MV-4-11 (cell line): ENCODE measurements at regions not wholly inside any gene's neighbourhood (a gene's known extent, or its start where the extent isn't known, plus 50 kb on each side); places are given as distances from the start of the nearest gene placed in this dataset.

Experiments used
- DNase-seq: peaks from one replicate; lab custom pipeline; 2025; lab: John Stamatoyannopoulos, UW

GRCh38 chr6:6840831-6841291 lies 252.3 kb downstream of the LY86 start:
- peak; percentile 94 for DNase-seq

GRCh38 chr6:6841571-6841970 lies 253.1 kb downstream of the LY86 start:
- no peak for DNase-seq

- DNase-seq: no peak
Measured at GRCh38 chr6:6842291-6842690, 253.8 kb downstream of the LY86 start.

- DNase-seq: no peak
Measured at GRCh38 chr6:6843057-6843627, 254.6 kb downstream of the LY86 start.

GRCh38 chr6:6843777-6844176 lies 255.3 kb downstream of the LY86 start:
- no peak for DNase-seq

GRCh38 chr6:6844530-6844929 lies 256.0 kb downstream of the LY86 start:
- no peak for DNase-seq

- no peak for DNase-seq
Measured at GRCh38 chr6:6845603-6846002, 257.1 kb downstream of the LY86 start.

GRCh38 chr6:6847591-6847990 lies 259.1 kb downstream of the LY86 start:
- DNase-seq: no peak

GRCh38 chr6:6851059-6851948 lies 256.5 kb upstream of the RREB1 start:
- DNase-seq: no peak

- no peak for DNase-seq
Measured at GRCh38 chr6:6851949-6852261, 255.9 kb upstream of the RREB1 start.

- DNase-seq: peak; percentile 83
Measured at GRCh38 chr6:6856538-6857523, 250.9 kb upstream of the RREB1 start.

- DNase-seq: no peak
Measured at GRCh38 chr6:6857528-6857927, 250.2 kb upstream of the RREB1 start.

GRCh38 chr6:6858533-6858982 lies 249.2 kb upstream of the RREB1 start:
- peak; percentile 75 for DNase-seq

- no peak for DNase-seq
Measured at GRCh38 chr6:6859105-6859504, 248.7 kb upstream of the RREB1 start.

GRCh38 chr6:6859722-6860121 lies 248.0 kb upstream of the RREB1 start:
- no peak for DNase-seq

- DNase-seq: no peak
Measured at GRCh38 chr6:6860863-6861262, 246.9 kb upstream of the RREB1 start.

GRCh38 chr6:6861351-6861894 lies 246.3 kb upstream of the RREB1 start:
- DNase-seq: no peak

- DNase-seq: no peak
Measured at GRCh38 chr6:6861995-6862394, 245.8 kb upstream of the RREB1 start.

- no peak for DNase-seq
Measured at GRCh38 chr6:6863970-6864639, 243.7 kb upstream of the RREB1 start.

GRCh38 chr6:6865611-6866010 lies 242.2 kb upstream of the RREB1 start:
- DNase-seq: peak; percentile 59

- DNase-seq: no peak
Measured at GRCh38 chr6:6866656-6867403, 240.9 kb upstream of the RREB1 start.
